DND-41 (cell line): ENCODE measurements at regions not wholly inside any gene's neighbourhood (a gene's known extent, or its start where the extent isn't known, plus 50 kb on each side); places are given as distances from the start of the nearest gene placed in this dataset.
A peak's percentile ranks its signal among the peaks of the same experiment; 100 is the strongest.

Experiments
- ATAC-seq: fragments of 200-7000 bp; cut with Tn5 transposase; 3 replicates; pipeline ENCODE4 v1.9.1; 2021; ENCODE audit warnings: low read depth; ENCODE audit not compliant: insufficient read depth
- DNase-seq: peaks from one replicate; pipeline ENCODE4 v3.0.0-alpha.2; 2020
- H2AFZ ChIP-seq: 2 replicates; pipeline ENCODE4 v1.6.0; 2012; ENCODE audit warnings: low read depth, low read length
- H3K27ac ChIP-seq: 2 replicates; pipeline ENCODE4 v1.5.1; 2012; ENCODE audit warnings: low read length, inconsistent platforms
- H3K27me3 ChIP-seq: fragments of 200-600 bp; sonication (generic); 2 replicates; pipeline ENCODE4 v1.6.0; 2012; ENCODE audit warnings: low read length, mild to moderate bottlenecking, inconsistent platforms; ENCODE audit not compliant: insufficient read depth, poor library complexity
- H3K36me3 ChIP-seq: 2 replicates; pipeline ENCODE4 v1.5.1; 2012; ENCODE audit warnings: low read length, inconsistent platforms; ENCODE audit not compliant: insufficient read depth
- H3K4me1 ChIP-seq: 2 replicates; pipeline ENCODE4 v1.5.1; 2012; ENCODE audit warnings: mild to moderate bottlenecking, low read length; ENCODE audit not compliant: insufficient read depth
- H3K4me2 ChIP-seq: 2 replicates; pipeline ENCODE4 v1.6.0; 2012; ENCODE audit warnings: mild to moderate bottlenecking, moderate library complexity, low read length, inconsistent platforms; ENCODE audit not compliant: insufficient read depth
- H3K4me3 ChIP-seq, 2 experiments: fragments of 200-600 bp in 1 of 2; shearing (Covaris generic) in 1 of 2; 2 replicates each; pipeline ENCODE4 v1.5.1; 2012 to 2016; ENCODE audit warnings: inconsistent platforms in 2 of 2, low read length in 2 of 2, mild to moderate bottlenecking in 2 of 2, low read depth in 1 of 2, moderate library complexity in 1 of 2
- H3K79me2 ChIP-seq: 2 replicates; pipeline ENCODE4 v1.6.0; 2012; ENCODE audit warnings: low read length, inconsistent platforms; ENCODE audit not compliant: insufficient read depth
- H3K9ac ChIP-seq: 2 replicates; pipeline ENCODE4 v1.6.0; 2012; ENCODE audit warnings: low read depth, mild to moderate bottlenecking, inconsistent platforms, low read length, moderate library complexity
- H3K9me3 ChIP-seq: 2 replicates; pipeline ENCODE4 v1.5.1; 2012; ENCODE audit warnings: low read length, moderate library complexity, mild to moderate bottlenecking, inconsistent platforms; ENCODE audit not compliant: insufficient read depth, severe bottlenecking
- H4K20me1 ChIP-seq: 2 replicates; pipeline ENCODE4 v1.6.0; 2012; ENCODE audit warnings: low read length; ENCODE audit not compliant: insufficient read depth
- CTCF ChIP-seq: IDR thresholded peaks from 2 replicates; pipeline ENCODE4 v1.5.1; 2012; ENCODE audit warnings: borderline replicate concordance, low read length, moderate library complexity, mild to moderate bottlenecking; ENCODE audit not compliant: poor library complexity, severe bottlenecking; ENCODE audit errors: extremely low read depth
- EZH2 ChIP-seq: IDR thresholded peaks from 3 replicates; pipeline ENCODE4 v1.6.1; 2012; ENCODE audit warnings: borderline replicate concordance, low read depth, mild to moderate bottlenecking, moderate library complexity, low read length, inconsistent platforms; ENCODE audit not compliant: severe bottlenecking

DNA sequence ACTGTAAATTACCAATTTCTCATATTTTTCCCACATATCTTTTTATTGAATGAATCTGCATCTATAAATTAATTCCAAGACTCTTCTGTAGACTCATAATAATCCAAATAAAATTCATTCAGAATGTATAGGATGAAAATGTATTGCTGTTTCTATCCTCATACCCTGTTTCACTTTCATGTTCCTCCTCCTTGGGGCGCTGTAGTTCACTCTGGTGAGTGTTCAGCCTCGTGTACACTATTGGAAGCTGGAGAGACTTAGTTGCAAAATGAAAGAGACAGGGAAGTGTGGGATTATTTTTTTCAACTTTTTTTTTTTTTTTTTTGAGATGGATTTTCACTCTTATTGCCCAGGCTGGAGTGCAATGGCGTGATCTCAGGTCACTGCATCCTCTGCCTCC lies 296.1 kb downstream of the TLL1 start:
- Histone ChIP-seq H3K27me3 (no peaks in the 10 kb centered on the region), H3K4me3 (no peak overlapping the region), H3K9me3 (no peaks in the 10 kb centered on the region), H3K27ac (no peak overlapping the region), H3K9ac (no peak overlapping the region), H3K79me2 (no peaks in the 10 kb centered on the region), H4K20me1 (no peaks in the 10 kb centered on the region), H3K4me2 (no peak overlapping the region), H2AFZ (no peak overlapping the region), H3K4me1 (no peaks in the 10 kb centered on the region), H3K36me3 (no peaks in the 10 kb centered on the region)
- no peak for ATAC-seq
- no peak for DNase-seq
- peak; percentile 26 for TF ChIP-seq CTCF
- no peak for TF ChIP-seq EZH2

DNA sequence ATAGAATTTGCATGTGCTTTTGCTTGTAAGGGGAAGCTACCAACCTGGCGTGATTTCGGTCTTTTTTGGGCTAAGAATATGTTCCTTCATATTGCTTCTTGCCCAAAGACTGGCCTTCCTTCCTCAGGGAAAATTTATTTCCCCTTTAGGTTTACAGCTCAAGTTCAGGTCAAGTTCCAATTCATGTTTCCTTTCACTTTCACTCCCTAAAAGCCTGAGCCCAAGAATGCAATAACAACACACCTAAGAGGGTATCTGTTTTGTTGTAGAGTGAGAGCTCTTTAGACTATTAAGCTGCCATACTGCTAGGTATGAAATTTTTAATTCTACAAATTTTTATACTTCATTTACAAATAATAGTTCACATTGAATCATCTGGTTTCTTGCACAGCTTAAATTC lies 299.6 kb downstream of the TLL1 start:
- Histone ChIP-seq H3K79me2 (no peaks in the 10 kb centered on the region), H4K20me1 (no peaks in the 10 kb centered on the region), H3K4me3 (no peak overlapping the region), H3K9ac (no peak overlapping the region), H3K27ac (no peak overlapping the region), H3K36me3 (no peaks in the 10 kb centered on the region), H3K27me3 (no peaks in the 10 kb centered on the region), H2AFZ (no peak overlapping the region), H3K4me2 (no peak overlapping the region), H3K9me3 (no peaks in the 10 kb centered on the region), H3K4me1 (no peaks in the 10 kb centered on the region)
- no peak for DNase-seq
- TF ChIP-seq EZH2 = no peak
- TF ChIP-seq CTCF = no peak
- no peak for ATAC-seq

DNA sequence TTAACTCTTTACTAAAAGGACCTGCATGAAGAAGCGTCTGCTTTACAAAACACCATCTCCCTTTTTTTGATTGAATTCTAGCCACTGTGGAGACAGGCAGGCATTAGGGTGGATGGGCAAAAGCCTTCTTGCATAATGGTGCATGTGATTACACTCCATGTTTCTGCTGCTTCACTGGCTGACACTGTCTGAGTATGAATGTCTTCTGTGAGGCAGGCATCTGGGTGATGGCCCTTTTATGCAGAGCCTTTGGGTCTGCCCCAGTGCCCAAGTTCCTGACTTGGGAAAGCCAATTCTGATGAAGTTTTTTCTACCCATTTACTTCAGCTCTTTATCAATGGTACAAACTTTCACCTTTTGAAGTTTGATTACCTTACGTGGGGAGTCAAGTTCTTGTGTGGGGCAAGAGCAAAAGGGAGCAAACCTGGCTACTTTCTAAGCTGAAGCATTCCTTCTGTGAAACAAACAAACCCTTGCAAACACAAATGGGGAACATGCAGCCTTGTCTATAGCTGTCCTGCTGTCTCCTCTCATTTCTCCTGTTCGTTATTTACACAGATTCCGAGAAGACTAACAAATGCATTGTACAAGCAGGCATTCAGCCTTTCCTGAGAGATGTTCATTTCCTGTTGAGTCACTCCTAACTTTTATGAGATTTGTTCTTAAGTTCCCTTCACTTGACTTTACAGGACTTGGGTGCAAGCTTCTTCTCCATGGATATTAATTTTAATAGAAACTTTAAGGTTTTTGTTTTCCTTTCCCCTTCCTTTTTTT lies 301.9 kb downstream of the TLL1 start:
- no peak overlapping the region for H2AFZ ChIP-seq
- no peak for DNase-seq

More for the DNA sequence above, 301.9 kb downstream of the TLL1 start:
- H3K9me3 ChIP-seq = no peaks in the 10 kb centered on the region
- H3K4me2 ChIP-seq = no peak overlapping the region
- H3K79me2 ChIP-seq = no peaks in the 10 kb centered on the region
- no peaks in the 10 kb centered on the region for H3K36me3 ChIP-seq
- no peak for TF ChIP-seq CTCF
- TF ChIP-seq EZH2 = no peak
- H3K27me3 ChIP-seq = no peaks in the 10 kb centered on the region
- H3K4me1 ChIP-seq = no peaks in the 10 kb centered on the region
- H3K4me3 ChIP-seq = no peak overlapping the region
- no peak for ATAC-seq
- H3K27ac ChIP-seq = no peak overlapping the region
- no peaks in the 10 kb centered on the region for H4K20me1 ChIP-seq
- H3K9ac ChIP-seq = no peak overlapping the region
